Breast epithelium (tissue), 4 donors: ENCODE measurements at regions not wholly inside any gene's neighbourhood (a gene's known extent, or its start where the extent isn't known, plus 50 kb on each side); places are given as distances from the start of the nearest gene placed in this dataset.

ENCODE experiments used
- DNase-seq, 2 donors: peaks; one replicate each; pipeline ENCODE4 v3.0.0-alpha.2; 2019; ENCODE audit warnings: low spot score in 2 of 2
- H3K27ac ChIP-seq, 2 donors: fragments of 200-600 bp; sonication (generic) in 1 of 2; one replicate each; pipeline ENCODE4 v1.5.1; 2016 to 2019; ENCODE audit warnings: mild to moderate bottlenecking in 1 of 2
- H3K27me3 ChIP-seq, 2 donors: fragments of 200-600 bp; sonication (generic) in 1 of 2; one replicate each; pipeline versions ENCODE4 v1.5.1 to v1.6.0; 2017 to 2019; ENCODE audit warnings: control low read depth in 1 of 2, mild to moderate bottlenecking in 1 of 2
- H3K36me3 ChIP-seq: fragments of 200-600 bp; one replicate; pipeline ENCODE4 v1.5.1; 2019
- H3K4me1 ChIP-seq, 2 donors: fragments of 200-600 bp; sonication (generic); one replicate each; pipeline ENCODE4 v1.5.1; 2016 to 2019; ENCODE audit warnings: control low read depth in 1 of 2
- H3K4me3 ChIP-seq, 3 donors: fragments of 200-600 bp; sonication (generic); 1 replicate in 2 of 3; 2 replicates in 1 of 3; pipeline ENCODE4 v1.5.1; 2016 to 2019; ENCODE audit warnings: mild to moderate bottlenecking in 3 of 3, moderate library complexity in 2 of 3
- H3K9me3 ChIP-seq, 2 donors: fragments of 200-600 bp; sonication (generic) in 1 of 2; one replicate each; pipeline ENCODE4 v1.5.1; 2016 to 2019; ENCODE audit warnings: control low read depth in 1 of 2
- POLR2A ChIP-seq: fragments of 450-650 bp; IDR thresholded peaks from one replicate; pipeline ENCODE4 v1.6.1; 2016; ENCODE audit warnings: antibody characterized with exemption, mild to moderate bottlenecking, moderate library complexity
- POLR2AphosphoS5 ChIP-seq, 3 donors: sonication (generic); formaldehyde crosslinking; IDR thresholded peaks; one replicate each; pipeline ENCODE4 v1.6.1; 2017; ENCODE audit warnings: antibody characterized with exemption in 3 of 3
- intact Hi-C: fragments of 100-400 bp; cut with DNase I; formaldehyde crosslinking; loops from one replicate; pipeline ENCODE4 v1.15.1; 2023; ENCODE audit warnings: low total_unique reads
- TF ChIP-seq, protein P1 (sequence below), 3 donors: fragments of 450-650 bp; IDR thresholded peaks; one replicate each; pipeline ENCODE4 v1.5.1; 2016 to 2017; ENCODE audit warnings: antibody characterized with exemption in 3 of 3, mild to moderate bottlenecking in 3 of 3, moderate library complexity in 3 of 3

DNA sequence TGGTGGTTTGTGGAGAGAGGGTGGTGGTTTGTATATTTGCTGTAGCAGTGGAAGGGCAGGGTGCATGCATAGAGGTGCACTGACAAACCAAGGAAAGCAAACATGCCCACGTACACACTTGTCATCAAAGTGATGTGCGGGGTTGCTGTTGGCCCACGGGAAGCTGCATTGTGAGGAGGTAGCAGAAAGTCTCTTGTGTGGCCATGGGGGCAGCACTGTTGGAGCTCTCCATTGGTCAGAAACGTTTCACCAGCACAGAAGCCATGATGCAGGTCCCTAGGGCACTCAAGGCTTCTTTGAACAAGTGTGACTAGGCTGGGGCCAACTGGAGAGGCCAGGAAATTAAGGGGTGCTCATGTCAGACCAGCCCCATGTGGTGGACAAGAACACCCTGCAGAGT, 174.8 kb upstream of the KLF8 start:
- H3K27ac ChIP-seq = no peak overlapping the region
- no peaks in the 10 kb centered on the region for H3K36me3 ChIP-seq
- intact Hi-C loops = no loop called here
- H3K9me3 ChIP-seq = peaks cover 17 to 56% of the 10 kb centered on the region in 2 donors
- H3K27me3 ChIP-seq = no peaks in the 10 kb centered on the region
- no peak for DNase-seq
- no peaks in the 10 kb centered on the region for H3K4me1 ChIP-seq
- H3K4me3 ChIP-seq = no peak overlapping the region
- TF ChIP-seq POLR2AphosphoS5 (IDR thresholded peaks at IDR 0.05) (no peak), POLR2A (no peak)
- TF ChIP-seq, protein P1, sequence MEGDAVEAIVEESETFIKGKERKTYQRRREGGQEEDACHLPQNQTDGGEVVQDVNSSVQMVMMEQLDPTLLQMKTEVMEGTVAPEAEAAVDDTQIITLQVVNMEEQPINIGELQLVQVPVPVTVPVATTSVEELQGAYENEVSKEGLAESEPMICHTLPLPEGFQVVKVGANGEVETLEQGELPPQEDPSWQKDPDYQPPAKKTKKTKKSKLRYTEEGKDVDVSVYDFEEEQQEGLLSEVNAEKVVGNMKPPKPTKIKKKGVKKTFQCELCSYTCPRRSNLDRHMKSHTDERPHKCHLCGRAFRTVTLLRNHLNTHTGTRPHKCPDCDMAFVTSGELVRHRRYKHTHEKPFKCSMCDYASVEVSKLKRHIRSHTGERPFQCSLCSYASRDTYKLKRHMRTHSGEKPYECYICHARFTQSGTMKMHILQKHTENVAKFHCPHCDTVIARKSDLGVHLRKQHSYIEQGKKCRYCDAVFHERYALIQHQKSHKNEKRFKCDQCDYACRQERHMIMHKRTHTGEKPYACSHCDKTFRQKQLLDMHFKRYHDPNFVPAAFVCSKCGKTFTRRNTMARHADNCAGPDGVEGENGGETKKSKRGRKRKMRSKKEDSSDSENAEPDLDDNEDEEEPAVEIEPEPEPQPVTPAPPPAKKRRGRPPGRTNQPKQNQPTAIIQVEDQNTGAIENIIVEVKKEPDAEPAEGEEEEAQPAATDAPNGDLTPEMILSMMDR (IDR thresholded peaks at IDR 0.05) = no peak

DNA sequence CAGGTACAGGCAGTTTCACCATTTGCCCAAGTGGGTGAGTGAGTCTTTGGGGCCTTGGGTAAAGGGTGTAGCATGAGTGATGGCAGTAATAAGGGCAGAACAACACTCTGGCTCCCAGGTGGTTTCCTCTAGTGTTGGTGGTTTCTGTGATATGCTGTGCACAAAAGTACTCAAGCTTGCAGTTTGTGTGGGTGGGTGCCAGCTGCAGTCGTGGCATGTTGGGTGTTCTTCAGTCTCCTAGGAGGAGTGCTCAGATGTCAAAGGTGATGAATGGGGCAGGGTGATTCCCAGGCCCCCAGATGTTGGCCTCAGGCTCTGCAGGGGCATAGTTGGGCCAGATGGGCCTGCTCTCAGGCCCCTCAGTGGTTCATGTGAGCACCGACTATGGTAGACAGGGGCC, 166.1 kb upstream of the KLF8 start:
- TF ChIP-seq, protein P1 (IDR thresholded peaks at IDR 0.05) = no peak
- TF ChIP-seq POLR2A (no peak), POLR2AphosphoS5 (IDR thresholded peaks at IDR 0.05) (no peak)
- Histone ChIP-seq H3K36me3 (no peaks in the 10 kb centered on the region), H3K4me1 (no peaks in the 10 kb centered on the region), H3K27ac (no peak overlapping the region), H3K9me3 (peaks cover 17 to 38% of the 10 kb centered on the region in 2 donors), H3K4me3 (no peak overlapping the region), H3K27me3 (peaks cover 0 to 16% of the 10 kb centered on the region in 2 donors)
- DNase-seq = no peak
- intact Hi-C loops = no loop called here

DNA sequence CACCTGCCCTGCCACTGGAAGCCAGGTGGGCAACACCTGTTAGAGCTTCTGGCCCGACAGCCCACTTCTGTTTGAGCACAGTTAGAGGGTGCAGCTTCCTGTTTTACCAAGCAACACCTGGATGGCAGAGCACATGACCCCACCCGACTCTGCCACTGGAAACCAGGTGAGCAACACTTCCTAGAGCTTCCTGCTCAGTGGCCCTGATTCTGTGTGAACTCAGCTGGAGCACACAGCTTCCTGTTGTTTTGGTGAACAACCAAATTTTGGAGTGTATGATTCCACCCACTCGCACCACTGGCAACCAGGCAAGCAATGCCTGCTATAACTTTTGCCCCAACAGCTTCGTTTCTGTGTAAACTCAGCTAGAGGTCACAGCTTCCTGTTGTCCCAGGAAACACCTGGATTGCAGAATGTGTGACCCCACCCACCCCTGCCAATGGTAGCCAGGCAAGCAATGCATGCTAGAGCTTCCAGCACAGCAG, 163.8 kb upstream of the KLF8 start:
- Histone ChIP-seq H3K9me3 (peaks cover 8 to 19% of the 10 kb centered on the region in 2 donors), H3K4me3 (no peak overlapping the region), H3K4me1 (no peaks in the 10 kb centered on the region), H3K36me3 (no peaks in the 10 kb centered on the region), H3K27ac (no peak overlapping the region), H3K27me3 (peaks cover 0 to 16% of the 10 kb centered on the region in 2 donors)
- no peak for DNase-seq
- TF ChIP-seq POLR2AphosphoS5 (IDR thresholded peaks at IDR 0.05) = no peak
- TF ChIP-seq, protein P1 (IDR thresholded peaks at IDR 0.05) = no peak
- no peak for TF ChIP-seq POLR2A
- intact Hi-C loops = no loop called here

DNA sequence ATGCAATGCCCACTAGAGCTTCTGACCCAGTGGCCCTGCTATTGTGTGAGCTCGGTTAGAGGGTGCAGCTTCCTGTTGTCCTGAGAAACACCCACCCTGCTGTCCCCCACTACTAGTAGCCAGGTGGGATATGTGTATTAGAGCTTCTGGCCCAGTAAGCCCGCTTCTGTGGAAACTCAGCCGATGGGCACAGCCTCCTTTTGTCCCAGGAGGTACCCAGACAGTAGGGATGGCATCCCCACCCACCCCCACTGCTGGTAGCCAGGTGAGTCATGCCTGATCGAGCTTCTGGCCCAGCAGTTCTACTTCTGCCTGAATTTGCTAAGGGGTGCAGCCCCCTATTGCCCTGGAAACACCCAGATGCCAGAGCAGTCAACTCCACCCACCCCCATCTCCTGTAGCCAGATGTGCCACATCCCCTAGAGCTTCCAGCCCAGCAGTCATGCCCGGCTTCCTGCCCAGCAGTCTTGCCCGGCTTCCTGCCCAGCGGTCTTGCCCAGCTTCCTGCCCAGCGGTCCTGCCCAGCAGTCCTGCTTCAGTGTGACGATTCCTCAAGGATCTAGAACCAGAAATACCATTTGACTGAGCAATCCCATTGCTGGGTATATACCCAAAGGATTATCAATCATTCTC, 162.7 kb upstream of the KLF8 start:
- Histone ChIP-seq H3K36me3 (no peaks in the 10 kb centered on the region), H3K9me3 (peaks cover 4 to 8% of the 10 kb centered on the region in 2 donors), H3K4me1 (no peaks in the 10 kb centered on the region), H3K4me3 (no peak overlapping the region), H3K27ac (no peak overlapping the region), H3K27me3 (peaks cover 0 to 16% of the 10 kb centered on the region in 2 donors)
- DNase-seq = no peak
- intact Hi-C loops = no loop called here
- TF ChIP-seq, protein P1 (IDR thresholded peaks at IDR 0.05) = no peak
- TF ChIP-seq POLR2A (no peak), POLR2AphosphoS5 (IDR thresholded peaks at IDR 0.05) (no peak)

DNA sequence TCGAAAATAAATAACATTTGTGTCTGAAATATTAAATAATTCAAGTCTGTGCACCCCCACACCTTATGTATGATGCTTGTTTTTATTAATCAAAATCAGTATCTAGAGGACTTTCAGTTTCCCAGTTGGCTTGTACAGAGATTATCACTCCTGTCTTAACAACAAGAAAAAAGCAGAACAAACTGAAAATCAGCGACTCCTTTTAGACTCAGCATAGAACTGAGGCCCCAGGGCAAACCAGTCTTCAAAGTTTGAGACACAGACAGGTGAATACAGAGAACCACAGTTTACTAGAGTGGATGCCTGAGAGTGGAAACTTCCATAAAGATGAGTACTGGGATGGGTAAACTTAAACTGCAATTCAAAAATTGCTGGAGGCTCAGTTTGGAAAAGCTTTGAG, 142.8 kb upstream of the KLF8 start:
- Histone ChIP-seq H3K27ac (no peak overlapping the region), H3K27me3 (peaks cover 0 to 20% of the 10 kb centered on the region in 2 donors), H3K4me3 (no peak overlapping the region), H3K36me3 (no peaks in the 10 kb centered on the region), H3K4me1 (no peaks in the 10 kb centered on the region), H3K9me3 (no peaks in the 10 kb centered on the region)
- TF ChIP-seq, protein P1 (IDR thresholded peaks at IDR 0.05) = no peak
- TF ChIP-seq POLR2AphosphoS5 (IDR thresholded peaks at IDR 0.05) = no peak
- TF ChIP-seq POLR2A = no peak
- DNase-seq = no peak
- intact Hi-C loops = no loop called here
